MM.1S (cell line): ENCODE measurements at regions not wholly inside any gene's neighbourhood (a gene's known extent, or its start where the extent isn't known, plus 50 kb on each side); places are given as distances from the start of the nearest gene placed in this dataset.
"Not testable (repeated sequence)": the region's sequence is repeated elsewhere in the genome, so short reads cannot be mapped to it uniquely, and the experiment has no call there.

Source experiments
- DNase-seq: peaks from one replicate; pipeline ENCODE4 v3.0.0-alpha.2; 2015
- H2AFZ ChIP-seq: fragments of 300-600 bp; sonication (generic); 2 replicates; pipeline ENCODE4 v1.6.0; 2016; ENCODE audit warnings: antibody characterized with exemption, low read length
- H3F3A ChIP-seq: fragments of 300-600 bp; sonication (generic); 2 replicates; pipeline ENCODE4 v1.6.1; 2016; ENCODE audit warnings: mild to moderate bottlenecking, antibody characterized with exemption, low read length, moderate library complexity, mixed read lengths; ENCODE audit not compliant: insufficient read depth
- H3K27ac ChIP-seq: fragments of 300-600 bp; sonication (generic); 2 replicates; pipeline ENCODE4 v1.5.1; 2016; ENCODE audit warnings: mild to moderate bottlenecking, low read length
- H3K27me3 ChIP-seq: fragments of 300-600 bp; sonication (generic); replicated peaks from 2 replicates; pipeline ENCODE4 v1.6.0; 2016; ENCODE audit warnings: low read length; ENCODE audit not compliant: insufficient read depth
- H3K36me3 ChIP-seq: fragments of 300-600 bp; sonication (generic); replicated peaks from 2 replicates; pipeline ENCODE4 v1.6.1; 2016; ENCODE audit warnings: mild to moderate bottlenecking, low read length, mixed read lengths; ENCODE audit not compliant: insufficient read depth
- H3K4me1 ChIP-seq: fragments of 300-600 bp; sonication (generic); 2 replicates; pipeline ENCODE4 v1.6.1; 2016; ENCODE audit warnings: low read length, mixed read lengths
- H3K4me2 ChIP-seq: fragments of 300-600 bp; sonication (generic); 2 replicates; pipeline ENCODE4 v1.6.0; 2016; ENCODE audit warnings: low read depth, low read length
- H3K4me3 ChIP-seq: fragments of 300-600 bp; sonication (generic); 2 replicates; pipeline ENCODE4 v1.5.1; 2016; ENCODE audit warnings: low read length, mixed read lengths
- H3K79me2 ChIP-seq: fragments of 300-600 bp; sonication (generic); 2 replicates; pipeline ENCODE4 v1.6.1; 2016; ENCODE audit warnings: mixed run types, low read length, mixed read lengths
- H3K9ac ChIP-seq: fragments of 300-600 bp; sonication (generic); 2 replicates; pipeline ENCODE4 v1.6.1; 2016; ENCODE audit warnings: low read length, mixed read lengths
- H3K9me2 ChIP-seq: fragments of 300-600 bp; sonication (generic); replicated peaks from 2 replicates; pipeline ENCODE4 v1.6.1; 2016; ENCODE audit warnings: mild to moderate bottlenecking, low read length, mixed read lengths; ENCODE audit not compliant: insufficient read depth
- H3K9me3 ChIP-seq: fragments of 300-600 bp; sonication (generic); replicated peaks from 2 replicates; pipeline ENCODE4 v1.6.1; 2016; ENCODE audit warnings: mild to moderate bottlenecking, low read length, mixed read lengths; ENCODE audit not compliant: insufficient read depth
- H4K20me1 ChIP-seq: fragments of 300-600 bp; sonication (generic); 2 replicates; pipeline ENCODE4 v1.6.1; 2016; ENCODE audit warnings: mild to moderate bottlenecking, low read length, moderate library complexity, mixed read lengths; ENCODE audit not compliant: insufficient read depth
- EZH2 ChIP-seq: fragments of 300-600 bp; sonication (generic); optimal IDR thresholded peaks from 2 replicates; pipeline ENCODE3; 2017; ENCODE audit warnings: low read depth, mild to moderate bottlenecking, antibody characterized with exemption, low read length, mixed read lengths
- EZH2phosphoT487 ChIP-seq: fragments of 300-600 bp; sonication (generic); IDR thresholded peaks from 2 replicates; pipeline ENCODE4 v1.6.1; 2018; ENCODE audit warnings: antibody characterized with exemption, low read length
- TF ChIP-seq, protein P1 (sequence below): fragments of 300-600 bp; sonication (generic); IDR thresholded peaks from 2 replicates; pipeline ENCODE4 v1.5.1; 2016; ENCODE audit warnings: antibody characterized with exemption, low read length, mixed read lengths

DNA sequence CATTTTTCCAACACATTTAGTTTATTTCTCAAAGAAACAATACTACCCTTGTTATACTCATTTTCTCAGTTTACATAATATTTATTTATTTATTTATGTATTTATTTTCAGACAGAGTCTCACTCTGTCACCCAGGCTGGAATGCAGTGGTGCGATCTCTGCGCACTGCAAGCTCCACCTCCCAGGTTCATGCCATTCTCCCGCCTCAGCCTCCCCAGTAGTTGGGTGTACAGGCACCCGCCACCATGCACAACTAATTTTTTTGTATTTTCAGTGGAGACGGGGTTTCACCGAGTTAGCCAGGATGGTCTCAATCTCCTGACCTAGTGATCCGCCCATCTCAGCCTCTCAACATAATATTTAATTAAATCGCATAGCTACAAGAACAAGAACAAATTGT lies 2183.8 kb upstream of the DEFB115 start:
- not testable (repeated sequence) for H3K4me3 ChIP-seq, H3K9me2 ChIP-seq, H3K9me3 ChIP-seq, H3K4me2 ChIP-seq, H3K27me3 ChIP-seq, H4K20me1 ChIP-seq, H3F3A ChIP-seq, DNase-seq, H3K9ac ChIP-seq, H3K4me1 ChIP-seq, H3K36me3 ChIP-seq, H3K79me2 ChIP-seq, H3K27ac ChIP-seq, H2AFZ ChIP-seq

GRCh38 chr20:29079769-29080690 lies 2177.4 kb upstream of the DEFB115 start:
- TF ChIP-seq EZH2: no peak
- no peak for TF ChIP-seq EZH2phosphoT487
- TF ChIP-seq, protein P1, sequence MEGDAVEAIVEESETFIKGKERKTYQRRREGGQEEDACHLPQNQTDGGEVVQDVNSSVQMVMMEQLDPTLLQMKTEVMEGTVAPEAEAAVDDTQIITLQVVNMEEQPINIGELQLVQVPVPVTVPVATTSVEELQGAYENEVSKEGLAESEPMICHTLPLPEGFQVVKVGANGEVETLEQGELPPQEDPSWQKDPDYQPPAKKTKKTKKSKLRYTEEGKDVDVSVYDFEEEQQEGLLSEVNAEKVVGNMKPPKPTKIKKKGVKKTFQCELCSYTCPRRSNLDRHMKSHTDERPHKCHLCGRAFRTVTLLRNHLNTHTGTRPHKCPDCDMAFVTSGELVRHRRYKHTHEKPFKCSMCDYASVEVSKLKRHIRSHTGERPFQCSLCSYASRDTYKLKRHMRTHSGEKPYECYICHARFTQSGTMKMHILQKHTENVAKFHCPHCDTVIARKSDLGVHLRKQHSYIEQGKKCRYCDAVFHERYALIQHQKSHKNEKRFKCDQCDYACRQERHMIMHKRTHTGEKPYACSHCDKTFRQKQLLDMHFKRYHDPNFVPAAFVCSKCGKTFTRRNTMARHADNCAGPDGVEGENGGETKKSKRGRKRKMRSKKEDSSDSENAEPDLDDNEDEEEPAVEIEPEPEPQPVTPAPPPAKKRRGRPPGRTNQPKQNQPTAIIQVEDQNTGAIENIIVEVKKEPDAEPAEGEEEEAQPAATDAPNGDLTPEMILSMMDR: no peak
- Histone ChIP-seq H3K4me2 (no peak overlapping the region), H3K9ac (peak overlapping the region; percentile 53; the same call in 1 of the 2 replicates), H2AFZ (0 out of 2 replicates have a peak overlapping the region, but pooled peaks have one; percentile 26), H3K27me3 (no peaks in the 10 kb centered on the region), H3K9me3 (no peaks in the 10 kb centered on the region), H3K79me2 (no peaks in the 10 kb centered on the region), H3K27ac (no peak overlapping the region), H3K4me1 (no peaks in the 10 kb centered on the region), H3K9me2 (no peaks in the 10 kb centered on the region), H3F3A (no peaks in the 10 kb centered on the region), H3K4me3 (peak overlapping the region; percentile 41), H4K20me1 (no peaks in the 10 kb centered on the region), H3K36me3 (no peaks in the 10 kb centered on the region)
- DNase-seq: peak; percentile 76

DNA sequence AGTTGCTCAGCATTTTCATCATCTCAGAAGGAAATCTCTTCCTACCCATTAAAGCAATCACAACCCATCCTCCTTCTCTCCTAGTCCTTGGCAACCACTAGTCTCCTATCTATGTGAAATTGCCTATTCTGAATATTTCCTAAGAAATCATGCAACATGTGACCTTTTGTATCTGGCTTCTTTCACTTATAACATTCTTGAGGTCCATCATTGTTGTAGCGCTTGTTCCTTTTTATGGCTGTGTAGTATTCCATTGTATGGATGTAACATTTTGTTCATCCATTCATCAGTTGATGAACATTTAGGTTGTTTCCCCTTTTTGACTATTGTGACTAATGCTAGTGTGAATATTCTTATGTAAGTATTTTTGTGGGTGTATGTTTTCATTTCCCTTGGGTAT lies 2175.8 kb upstream of the DEFB115 start:
- H3K4me2 ChIP-seq, H3K27me3 ChIP-seq, H2AFZ ChIP-seq, H3K9ac ChIP-seq, H3K4me1 ChIP-seq, H3K36me3 ChIP-seq, DNase-seq, H3K9me3 ChIP-seq, H3K27ac ChIP-seq, H3K4me3 ChIP-seq, H3F3A ChIP-seq, H3K79me2 ChIP-seq, H4K20me1 ChIP-seq, H3K9me2 ChIP-seq: not testable (repeated sequence)

- TF ChIP-seq, protein P1: no peak
- TF ChIP-seq EZH2 (no peak), EZH2phosphoT487 (no peak)
- no peaks in the 10 kb centered on the region for H3F3A ChIP-seq
- no peak overlapping the region for H3K9ac ChIP-seq
- DNase-seq: peak; percentile 6
- H3K4me2 ChIP-seq: no peak overlapping the region
- no peaks in the 10 kb centered on the region for H3K9me3 ChIP-seq
- no peaks in the 10 kb centered on the region for H3K9me2 ChIP-seq
- H3K27me3 ChIP-seq: no peaks in the 10 kb centered on the region
- H2AFZ ChIP-seq: no peak overlapping the region
- no peak overlapping the region for H3K4me3 ChIP-seq
- H3K36me3 ChIP-seq: no peaks in the 10 kb centered on the region
- no peaks in the 10 kb centered on the region for H4K20me1 ChIP-seq
- no peak overlapping the region for H3K27ac ChIP-seq
- H3K79me2 ChIP-seq: no peaks in the 10 kb centered on the region
- no peaks in the 10 kb centered on the region for H3K4me1 ChIP-seq
Measured at GRCh38 chr20:29085625-29086024, 2171.8 kb upstream of the DEFB115 start.

DNA sequence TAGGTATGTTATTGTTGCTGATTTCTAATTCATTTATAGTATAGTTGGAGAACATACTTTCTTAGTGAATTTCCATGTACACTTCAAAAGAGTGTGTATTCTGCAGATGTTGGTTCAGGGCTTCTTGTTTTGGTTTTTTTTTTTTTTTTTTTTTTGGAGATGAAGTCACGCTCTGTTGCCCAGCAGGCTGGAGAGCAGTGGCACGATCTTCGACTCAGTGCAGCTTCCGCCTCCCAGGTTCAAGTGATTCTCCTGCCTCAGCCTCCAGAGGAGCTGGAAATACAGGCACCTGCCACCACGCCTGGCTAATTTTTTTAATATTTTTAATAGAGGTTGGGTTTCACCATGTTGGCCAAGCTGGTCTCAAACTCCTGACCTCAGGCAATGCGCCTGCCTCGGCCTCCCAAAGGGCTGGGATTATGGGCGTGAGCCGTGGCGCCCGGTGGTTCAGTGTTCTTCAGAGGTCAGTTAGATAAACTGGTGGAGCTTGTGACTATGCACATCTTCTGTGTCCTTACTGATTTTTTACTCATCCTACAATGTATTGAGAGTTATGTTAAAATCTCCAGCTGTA lies 2171.2 kb upstream of the DEFB115 start:
- H2AFZ ChIP-seq, H4K20me1 ChIP-seq, H3K36me3 ChIP-seq, H3K9ac ChIP-seq, H3K27ac ChIP-seq, H3F3A ChIP-seq, DNase-seq, H3K27me3 ChIP-seq, H3K9me2 ChIP-seq, H3K4me1 ChIP-seq, H3K9me3 ChIP-seq, H3K4me3 ChIP-seq, H3K79me2 ChIP-seq, H3K4me2 ChIP-seq: not testable (repeated sequence)
